ENCODE measurements at regions not wholly inside any gene's neighbourhood (a gene's known extent, or its start where the extent isn't known, plus 50 kb on each side); places are given as distances from the start of the nearest gene placed in this dataset.

GRCh38 chr1:170316270-170316669, 170.5 kb downstream of the NTMT2 start:
- no peak for TF ChIP-seq CTCF (IDR thresholded peaks at IDR 0.05)
- no peak for TF ChIP-seq POLR2A (IDR thresholded peaks at IDR 0.05)

Measured in heart left ventricle (tissue), 13 donors.